HEK293 (cell line): ENCODE measurements at regions not wholly inside any gene's neighbourhood (a gene's known extent, or its start where the extent isn't known, plus 50 kb on each side); places are given as distances from the start of the nearest gene placed in this dataset.
A peak's percentile ranks its signal among the peaks of the same experiment; 100 is the strongest.

Experiments used
- CTCF ChIA-PET: fragments of 350-600 bp; formaldehyde crosslinking; extraction: SDS; loops from one replicate; lab custom pipeline; 2021; ENCODE audit warnings: antibody characterized with exemption; lab: Yijun Ruan, JAX
- POLR2A ChIA-PET: fragments of 300-600 bp; formaldehyde crosslinking; extraction: SDS; loops from one replicate; lab custom pipeline; 2020; ENCODE audit warnings: antibody characterized with exemption, inconsistent platforms; lab: Yijun Ruan, JAX
- H3K27ac ChIP-seq: fragments of 200-500 bp; sonication (Bioruptor generic); 2 replicates; pipeline ENCODE4 v1.5.1; 2014; ENCODE audit warnings: low read depth, low read length, control low read depth, inconsistent platforms; ENCODE audit errors: extremely low read depth
- H3K36me3 ChIP-seq, 2 experiments: fragments of 200-500 bp in 1 of 2; sonication (Bioruptor generic) in 1 of 2; 1 replicate in 1 of 2; 2 replicates in 1 of 2; pipeline ENCODE4 v1.5.1; 2014 to 2017; ENCODE audit warnings: inconsistent platforms in 2 of 2, low read length in 2 of 2; ENCODE audit not compliant: control insufficient read depth in 2 of 2, insufficient read depth in 1 of 2
- H3K4me1 ChIP-seq: fragments of 200-500 bp; sonication (Bioruptor generic); 2 replicates; pipeline ENCODE4 v1.5.1; 2014; ENCODE audit warnings: mild to moderate bottlenecking, low read length, inconsistent platforms; ENCODE audit not compliant: control insufficient read depth, insufficient read depth
- H3K4me3 ChIP-seq: 2 replicates; pipeline ENCODE4 v1.5.1; 2011; ENCODE audit warnings: low read depth, mild to moderate bottlenecking, control low read depth, low read length, moderate library complexity
- H3K9me3 ChIP-seq: fragments of 200-500 bp; sonication (Bioruptor generic); 2 replicates; pipeline ENCODE4 v1.5.1; 2014; ENCODE audit warnings: low read depth, low read length, inconsistent platforms; ENCODE audit not compliant: control insufficient read depth, insufficient read depth
- BCL11B ChIP-seq: fragments of 450-650 bp; formaldehyde crosslinking; IDR thresholded peaks from 2 replicates; pipeline ENCODE4 v1.5.1; 2016; ENCODE audit warnings: low read depth, missing biosample characterization, missing genetic modification characterization
- KLF10 ChIP-seq: fragments of 450-650 bp; IDR thresholded peaks from 2 replicates; pipeline ENCODE4 v1.5.1; 2018; ENCODE audit warnings: missing biosample characterization, mild to moderate bottlenecking, missing genetic modification characterization
- SCRT2 ChIP-seq: fragments of 450-650 bp; formaldehyde crosslinking; IDR thresholded peaks from 2 replicates; pipeline ENCODE4 v1.5.1; 2016; ENCODE audit warnings: missing biosample characterization, missing genetic modification characterization
- ZBTB1 ChIP-seq: fragments of 450-650 bp; formaldehyde crosslinking; IDR thresholded peaks from 2 replicates; pipeline ENCODE4 v1.5.1; 2016; ENCODE audit warnings: missing biosample characterization, missing genetic modification characterization
- ZNF112 ChIP-seq: fragments of 450-650 bp; formaldehyde crosslinking; IDR thresholded peaks from 2 replicates; pipeline ENCODE4 v1.5.0; 2017; ENCODE audit warnings: missing biosample characterization, missing genetic modification characterization
- ZNF324 ChIP-seq: fragments of 450-650 bp; formaldehyde crosslinking; IDR thresholded peaks from 2 replicates; pipeline ENCODE4 v1.5.1; 2016; ENCODE audit warnings: missing biosample characterization, missing genetic modification characterization
- ZNF341 ChIP-seq: fragments of 450-650 bp; formaldehyde crosslinking; IDR thresholded peaks from 2 replicates; pipeline ENCODE4; 2016; ENCODE audit warnings: low read depth, missing biosample characterization, missing genetic modification characterization
- ZNF391 ChIP-seq: fragments of 450-650 bp; formaldehyde crosslinking; IDR thresholded peaks from 2 replicates; pipeline ENCODE4 v1.5.1; 2016; ENCODE audit warnings: low read depth, missing biosample characterization, missing genetic modification characterization, borderline replicate concordance
- ZNF433 ChIP-seq: fragments of 450-650 bp; formaldehyde crosslinking; IDR thresholded peaks from 2 replicates; pipeline ENCODE4 v1.5.1; 2016; ENCODE audit warnings: missing biosample characterization, missing genetic modification characterization, low read depth
- ZNF521 ChIP-seq: fragments of 450-650 bp; formaldehyde crosslinking; IDR thresholded peaks from 2 replicates; pipeline ENCODE4 v1.5.1; 2017; ENCODE audit warnings: missing biosample characterization, mild to moderate bottlenecking, missing genetic modification characterization
- ZNF530 ChIP-seq: fragments of 450-650 bp; formaldehyde crosslinking; IDR thresholded peaks from 2 replicates; pipeline ENCODE4 v1.5.1; 2016; ENCODE audit warnings: low read depth, missing biosample characterization, missing genetic modification characterization
- ZNF549 ChIP-seq: fragments of 450-650 bp; IDR thresholded peaks from 2 replicates; pipeline ENCODE4 v1.5.1; 2018; ENCODE audit warnings: missing biosample characterization, missing genetic modification characterization, mild to moderate bottlenecking, inconsistent platforms, moderate library complexity
- ZNF560 ChIP-seq: fragments of 450-650 bp; formaldehyde crosslinking; IDR thresholded peaks from 2 replicates; pipeline ENCODE4 v1.5.1; 2017; ENCODE audit warnings: missing biosample characterization, missing genetic modification characterization, borderline replicate concordance
- TF ChIP-seq, protein P1 (sequence below): fragments of 450-650 bp; formaldehyde crosslinking; IDR thresholded peaks from 2 replicates; pipeline ENCODE4 v1.5.1; 2016; ENCODE audit warnings: missing biosample characterization, missing genetic modification characterization
- TF ChIP-seq, protein P2 (sequence below): fragments of 450-650 bp; formaldehyde crosslinking; IDR thresholded peaks from 2 replicates; pipeline ENCODE4 v1.5.1; 2016; ENCODE audit warnings: missing biosample characterization, missing genetic modification characterization
- TF ChIP-seq, protein P3 (sequence below): fragments of 450-650 bp; formaldehyde crosslinking; IDR thresholded peaks from 2 replicates; pipeline ENCODE4 v1.5.1; 2017; ENCODE audit warnings: missing biosample characterization, missing genetic modification characterization
- TF ChIP-seq, protein P4 (sequence below): fragments of 450-650 bp; formaldehyde crosslinking; IDR thresholded peaks from 2 replicates; pipeline ENCODE4 v1.5.1; 2017; ENCODE audit warnings: missing biosample characterization, missing genetic modification characterization
- TF ChIP-seq, protein P5 (sequence below): fragments of 450-650 bp; formaldehyde crosslinking; IDR thresholded peaks from 2 replicates; pipeline ENCODE4 v1.5.1; 2016; ENCODE audit warnings: missing biosample characterization, missing genetic modification characterization
- TF ChIP-seq, protein P6 (sequence below): fragments of 450-650 bp; formaldehyde crosslinking; IDR thresholded peaks from 2 replicates; pipeline ENCODE4 v1.5.1; 2017; ENCODE audit warnings: missing biosample characterization, missing genetic modification characterization

DNA sequence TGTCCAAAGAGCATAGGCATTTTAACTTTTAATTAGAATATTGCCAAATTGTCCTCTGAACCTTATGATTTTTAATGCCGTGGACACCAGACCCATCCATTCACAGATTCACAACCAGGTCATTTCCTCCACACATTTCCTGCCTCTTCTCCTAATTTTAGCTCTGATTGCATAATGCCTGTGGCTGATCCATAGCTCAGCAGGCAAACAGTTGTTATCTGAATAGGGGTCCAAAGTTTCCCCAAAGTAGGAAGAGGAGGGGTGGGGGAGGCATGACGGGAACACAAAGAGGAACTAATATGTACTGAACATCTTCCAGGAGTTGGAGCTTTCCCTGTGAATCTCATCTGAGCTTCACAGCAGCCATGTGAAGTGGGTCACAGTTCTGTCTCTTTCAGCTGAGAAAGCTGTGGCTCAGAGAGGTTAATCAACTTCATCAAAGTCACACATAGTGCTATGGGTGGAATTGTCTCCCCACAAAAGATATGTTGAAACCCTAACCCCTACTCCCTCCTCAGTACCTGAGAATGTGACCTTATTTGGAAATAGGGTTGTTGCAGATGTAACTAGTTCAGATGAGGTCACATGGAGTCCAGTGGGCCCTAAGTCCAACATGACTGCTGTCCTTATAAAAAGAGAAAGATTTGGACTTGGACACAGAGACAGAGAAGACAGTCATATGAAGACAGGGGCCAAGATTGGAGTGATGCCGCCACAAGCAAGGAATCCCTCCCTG is 106.7 kb upstream of the AGBL1 start:
- TF ChIP-seq, protein P1, sequence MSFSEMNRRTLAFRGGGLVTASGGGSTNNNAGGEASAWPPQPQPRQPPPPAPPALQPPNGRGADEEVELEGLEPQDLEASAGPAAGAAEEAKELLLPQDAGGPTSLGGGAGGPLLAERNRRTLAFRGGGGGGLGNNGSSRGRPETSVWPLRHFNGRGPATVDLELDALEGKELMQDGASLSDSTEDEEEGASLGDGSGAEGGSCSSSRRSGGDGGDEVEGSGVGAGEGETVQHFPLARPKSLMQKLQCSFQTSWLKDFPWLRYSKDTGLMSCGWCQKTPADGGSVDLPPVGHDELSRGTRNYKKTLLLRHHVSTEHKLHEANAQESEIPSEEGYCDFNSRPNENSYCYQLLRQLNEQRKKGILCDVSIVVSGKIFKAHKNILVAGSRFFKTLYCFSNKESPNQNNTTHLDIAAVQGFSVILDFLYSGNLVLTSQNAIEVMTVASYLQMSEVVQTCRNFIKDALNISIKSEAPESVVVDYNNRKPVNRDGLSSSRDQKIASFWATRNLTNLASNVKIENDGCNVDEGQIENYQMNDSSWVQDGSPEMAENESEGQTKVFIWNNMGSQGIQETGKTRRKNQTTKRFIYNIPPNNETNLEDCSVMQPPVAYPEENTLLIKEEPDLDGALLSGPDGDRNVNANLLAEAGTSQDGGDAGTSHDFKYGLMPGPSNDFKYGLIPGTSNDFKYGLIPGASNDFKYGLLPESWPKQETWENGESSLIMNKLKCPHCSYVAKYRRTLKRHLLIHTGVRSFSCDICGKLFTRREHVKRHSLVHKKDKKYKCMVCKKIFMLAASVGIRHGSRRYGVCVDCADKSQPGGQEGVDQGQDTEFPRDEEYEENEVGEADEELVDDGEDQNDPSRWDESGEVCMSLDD, result no peak
- TF ChIP-seq, protein P2, sequence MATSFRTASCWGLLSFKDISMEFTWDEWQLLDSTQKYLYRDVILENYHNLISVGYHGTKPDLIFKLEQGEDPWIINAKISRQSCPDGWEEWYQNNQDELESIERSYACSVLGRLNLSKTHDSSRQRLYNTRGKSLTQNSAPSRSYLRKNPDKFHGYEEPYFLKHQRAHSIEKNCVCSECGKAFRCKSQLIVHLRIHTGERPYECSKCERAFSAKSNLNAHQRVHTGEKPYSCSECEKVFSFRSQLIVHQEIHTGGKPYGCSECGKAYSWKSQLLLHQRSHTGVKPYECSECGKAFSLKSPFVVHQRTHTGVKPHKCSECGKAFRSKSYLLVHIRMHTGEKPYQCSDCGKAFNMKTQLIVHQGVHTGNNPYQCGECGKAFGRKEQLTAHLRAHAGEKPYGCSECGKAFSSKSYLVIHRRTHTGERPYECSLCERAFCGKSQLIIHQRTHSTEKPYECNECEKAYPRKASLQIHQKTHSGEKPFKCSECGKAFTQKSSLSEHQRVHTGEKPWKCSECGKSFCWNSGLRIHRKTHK (tag by site-specific recombination), result no peak

DNA sequence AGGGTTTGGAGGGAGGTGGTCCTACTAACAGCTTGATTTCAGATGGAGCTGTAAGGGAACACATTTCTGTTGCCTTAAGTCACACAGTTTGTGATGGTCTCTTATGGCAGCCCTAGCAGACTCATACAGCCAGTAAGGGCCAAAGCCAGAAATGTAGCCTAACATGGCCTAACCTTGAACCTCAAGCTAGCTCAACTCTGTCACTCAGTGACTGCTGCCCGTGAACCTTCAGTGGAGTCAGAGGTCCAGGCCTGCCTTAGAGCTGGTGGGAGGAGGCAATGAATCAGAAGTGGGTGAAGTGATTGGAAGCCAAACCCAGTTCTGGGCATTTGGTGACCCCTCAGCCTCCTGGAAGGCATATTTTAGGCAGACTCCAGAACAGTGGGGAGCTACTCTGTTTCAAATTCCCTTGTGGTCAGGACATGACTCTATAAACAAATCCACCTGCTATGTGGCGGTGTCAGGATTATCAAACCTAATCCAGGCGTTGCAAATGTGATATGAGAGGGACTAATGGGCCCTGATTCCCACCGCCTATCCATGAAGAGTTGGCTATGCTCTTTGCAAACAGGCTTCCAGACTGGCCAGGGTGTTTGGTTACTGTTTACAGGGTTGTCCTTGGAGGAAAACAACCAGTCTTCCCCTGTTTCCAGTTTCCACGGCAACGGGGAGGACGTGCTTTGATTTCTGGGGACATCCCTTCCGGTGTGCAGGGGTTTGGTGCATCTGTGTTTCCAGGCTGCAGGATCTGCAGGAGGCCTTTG is 105.9 kb upstream of the AGBL1 start:
- POLR2A ChIA-PET, result no interaction called here
- H3K4me1 ChIP-seq, result no peaks in the 10 kb centered on the region
- H3K4me3 ChIP-seq, result no peak overlapping the region
- no peaks in the 10 kb centered on the region for H3K36me3 ChIP-seq
- TF ChIP-seq ZNF560 (tag by site-specific recombination), result no peak
- TF ChIP-seq, protein P3, sequence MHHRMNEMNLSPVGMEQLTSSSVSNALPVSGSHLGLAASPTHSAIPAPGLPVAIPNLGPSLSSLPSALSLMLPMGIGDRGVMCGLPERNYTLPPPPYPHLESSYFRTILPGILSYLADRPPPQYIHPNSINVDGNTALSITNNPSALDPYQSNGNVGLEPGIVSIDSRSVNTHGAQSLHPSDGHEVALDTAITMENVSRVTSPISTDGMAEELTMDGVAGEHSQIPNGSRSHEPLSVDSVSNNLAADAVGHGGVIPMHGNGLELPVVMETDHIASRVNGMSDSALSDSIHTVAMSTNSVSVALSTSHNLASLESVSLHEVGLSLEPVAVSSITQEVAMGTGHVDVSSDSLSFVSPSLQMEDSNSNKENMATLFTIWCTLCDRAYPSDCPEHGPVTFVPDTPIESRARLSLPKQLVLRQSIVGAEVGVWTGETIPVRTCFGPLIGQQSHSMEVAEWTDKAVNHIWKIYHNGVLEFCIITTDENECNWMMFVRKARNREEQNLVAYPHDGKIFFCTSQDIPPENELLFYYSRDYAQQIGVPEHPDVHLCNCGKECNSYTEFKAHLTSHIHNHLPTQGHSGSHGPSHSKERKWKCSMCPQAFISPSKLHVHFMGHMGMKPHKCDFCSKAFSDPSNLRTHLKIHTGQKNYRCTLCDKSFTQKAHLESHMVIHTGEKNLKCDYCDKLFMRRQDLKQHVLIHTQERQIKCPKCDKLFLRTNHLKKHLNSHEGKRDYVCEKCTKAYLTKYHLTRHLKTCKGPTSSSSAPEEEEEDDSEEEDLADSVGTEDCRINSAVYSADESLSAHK, result no peak
- TF ChIP-seq BCL11B (tag by site-specific recombination), result no peak
- TF ChIP-seq ZBTB1 (tag by site-specific recombination), result no peak
- no peak for TF ChIP-seq ZNF112 (tag by site-specific recombination)
- no peak for TF ChIP-seq KLF10 (tag by site-specific recombination)
- TF ChIP-seq ZNF549 (tag by site-specific recombination), result no peak
- TF ChIP-seq, protein P4, sequence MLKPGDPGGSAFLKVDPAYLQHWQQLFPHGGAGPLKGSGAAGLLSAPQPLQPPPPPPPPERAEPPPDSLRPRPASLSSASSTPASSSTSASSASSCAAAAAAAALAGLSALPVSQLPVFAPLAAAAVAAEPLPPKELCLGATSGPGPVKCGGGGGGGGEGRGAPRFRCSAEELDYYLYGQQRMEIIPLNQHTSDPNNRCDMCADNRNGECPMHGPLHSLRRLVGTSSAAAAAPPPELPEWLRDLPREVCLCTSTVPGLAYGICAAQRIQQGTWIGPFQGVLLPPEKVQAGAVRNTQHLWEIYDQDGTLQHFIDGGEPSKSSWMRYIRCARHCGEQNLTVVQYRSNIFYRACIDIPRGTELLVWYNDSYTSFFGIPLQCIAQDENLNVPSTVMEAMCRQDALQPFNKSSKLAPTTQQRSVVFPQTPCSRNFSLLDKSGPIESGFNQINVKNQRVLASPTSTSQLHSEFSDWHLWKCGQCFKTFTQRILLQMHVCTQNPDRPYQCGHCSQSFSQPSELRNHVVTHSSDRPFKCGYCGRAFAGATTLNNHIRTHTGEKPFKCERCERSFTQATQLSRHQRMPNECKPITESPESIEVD, result no peak
- TF ChIP-seq ZNF324 (tag by site-specific recombination), result no peak
- TF ChIP-seq, protein P5, sequence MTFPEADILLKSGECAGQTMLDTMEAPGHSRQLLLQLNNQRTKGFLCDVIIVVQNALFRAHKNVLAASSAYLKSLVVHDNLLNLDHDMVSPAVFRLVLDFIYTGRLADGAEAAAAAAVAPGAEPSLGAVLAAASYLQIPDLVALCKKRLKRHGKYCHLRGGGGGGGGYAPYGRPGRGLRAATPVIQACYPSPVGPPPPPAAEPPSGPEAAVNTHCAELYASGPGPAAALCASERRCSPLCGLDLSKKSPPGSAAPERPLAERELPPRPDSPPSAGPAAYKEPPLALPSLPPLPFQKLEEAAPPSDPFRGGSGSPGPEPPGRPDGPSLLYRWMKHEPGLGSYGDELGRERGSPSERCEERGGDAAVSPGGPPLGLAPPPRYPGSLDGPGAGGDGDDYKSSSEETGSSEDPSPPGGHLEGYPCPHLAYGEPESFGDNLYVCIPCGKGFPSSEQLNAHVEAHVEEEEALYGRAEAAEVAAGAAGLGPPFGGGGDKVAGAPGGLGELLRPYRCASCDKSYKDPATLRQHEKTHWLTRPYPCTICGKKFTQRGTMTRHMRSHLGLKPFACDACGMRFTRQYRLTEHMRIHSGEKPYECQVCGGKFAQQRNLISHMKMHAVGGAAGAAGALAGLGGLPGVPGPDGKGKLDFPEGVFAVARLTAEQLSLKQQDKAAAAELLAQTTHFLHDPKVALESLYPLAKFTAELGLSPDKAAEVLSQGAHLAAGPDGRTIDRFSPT, result no peak
- no peak for TF ChIP-seq ZNF530 (tag by site-specific recombination)
- TF ChIP-seq ZNF521 (tag by site-specific recombination), result no peak
- no peak for TF ChIP-seq ZNF391
- no peak for TF ChIP-seq SCRT2 (tag by site-specific recombination)
- TF ChIP-seq, protein P6, sequence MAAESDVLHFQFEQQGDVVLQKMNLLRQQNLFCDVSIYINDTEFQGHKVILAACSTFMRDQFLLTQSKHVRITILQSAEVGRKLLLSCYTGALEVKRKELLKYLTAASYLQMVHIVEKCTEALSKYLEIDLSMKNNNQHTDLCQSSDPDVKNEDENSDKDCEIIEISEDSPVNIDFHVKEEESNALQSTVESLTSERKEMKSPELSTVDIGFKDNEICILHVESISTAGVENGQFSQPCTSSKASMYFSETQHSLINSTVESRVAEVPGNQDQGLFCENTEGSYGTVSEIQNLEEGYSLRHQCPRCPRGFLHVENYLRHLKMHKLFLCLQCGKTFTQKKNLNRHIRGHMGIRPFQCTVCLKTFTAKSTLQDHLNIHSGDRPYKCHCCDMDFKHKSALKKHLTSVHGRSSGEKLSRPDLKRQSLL (tag by site-specific recombination), result no peak
- no peak for TF ChIP-seq ZNF341 (tag by site-specific recombination)
- no peak for TF ChIP-seq ZNF433
- TF ChIP-seq, all 188 proteins: peak for 0
- 0 out of 2 replicates have a peak overlapping the region, but pooled peaks have one; percentile 14 for H3K27ac ChIP-seq
- CTCF ChIA-PET, result interaction anchor here (0.6 kb wide), 3 partner anchors 119 to 865 kb away, joined by 3 to 4 read pairs (median 3); no protein-coding TSS in a partner anchor
- no peaks in the 10 kb centered on the region for H3K9me3 ChIP-seq

More for the DNA sequence above, 106.7 kb upstream of the AGBL1 start:
- H3K27ac ChIP-seq, result no peak overlapping the region
- H3K4me3 ChIP-seq, result no peak overlapping the region
- ChIA-PET POLR2A (no interaction called here), CTCF (interaction anchor here (0.6 kb wide), 3 partner anchors 119 to 865 kb away, joined by 3 to 4 read pairs (median 3); no protein-coding TSS in a partner anchor)
- H3K36me3 ChIP-seq, result no peaks in the 10 kb centered on the region
- H3K9me3 ChIP-seq, result no peaks in the 10 kb centered on the region
- H3K4me1 ChIP-seq, result no peaks in the 10 kb centered on the region
